Transverse colon (tissue), 4 donors: ENCODE measurements at regions not wholly inside any gene's neighbourhood (a gene's known extent, or its start where the extent isn't known, plus 50 kb on each side); places are given as distances from the start of the nearest gene placed in this dataset.
A peak's percentile ranks its signal among the peaks of the same experiment; 100 is the strongest.

Experiments
- DNase-seq: peaks from one replicate; pipeline ENCODE4 v3.0.0-alpha.2; 2019
- H3K27ac ChIP-seq, 4 donors: fragments of 200-600 bp; sonication (generic); 2 replicates each; pipeline ENCODE4 v1.5.1; 2016 to 2018; ENCODE audit warnings: inconsistent platforms in 4 of 4
- H3K27me3 ChIP-seq: fragments of 200-600 bp; sonication (generic); 2 replicates; pipeline ENCODE4 v1.5.1; 2017; ENCODE audit warnings: inconsistent platforms
- H3K36me3 ChIP-seq, 4 donors: fragments of 200-600 bp; sonication (generic); 2 replicates each; pipeline ENCODE4 v1.5.1; 2017 to 2019; ENCODE audit warnings: inconsistent platforms in 4 of 4
- H3K4me1 ChIP-seq, 4 donors: fragments of 200-600 bp; sonication (generic); 2 replicates each; pipeline ENCODE4 v1.5.1; 2017 to 2020; ENCODE audit warnings: inconsistent platforms in 4 of 4
- H3K4me3 ChIP-seq, 4 donors: fragments of 200-600 bp; sonication (generic); 1 replicate in 1 of 4; 2 replicates in 3 of 4; pipeline versions ENCODE4 v1.5.1 to v1.6.1; 2017 to 2019; ENCODE audit warnings: inconsistent platforms in 4 of 4
- H3K9me3 ChIP-seq, 2 donors: fragments of 200-600 bp; sonication (generic); 2 replicates each; pipeline ENCODE4 v1.5.1; 2017 to 2019; ENCODE audit warnings: inconsistent platforms in 2 of 2
- CTCF ChIP-seq, 5 experiments: fragments of 200-600 bp in 3 of 5; fragments of 450-650 bp in 2 of 5; sonication (generic) in 3 of 5; IDR thresholded peaks; 1 replicate in 2 of 5; 2 replicates in 3 of 5; pipeline ENCODE4 v1.5.1; 2016 to 2017; ENCODE audit warnings: antibody characterized with exemption in 5 of 5, inconsistent platforms in 3 of 5, mild to moderate bottlenecking in 2 of 5, moderate library complexity in 1 of 5
- EP300 ChIP-seq: sonication (generic); formaldehyde crosslinking; IDR thresholded peaks from one replicate; pipeline ENCODE4 v1.6.1; 2017; ENCODE audit warnings: antibody characterized with exemption, low read depth
- POLR2A ChIP-seq: fragments of 450-650 bp; IDR thresholded peaks from one replicate; pipeline ENCODE4 v1.6.1; 2016; ENCODE audit warnings: antibody characterized with exemption, mild to moderate bottlenecking, moderate library complexity
- POLR2AphosphoS5 ChIP-seq, 3 donors: sonication (generic); formaldehyde crosslinking; IDR thresholded peaks; one replicate each; pipeline ENCODE4 v1.6.1; 2016; ENCODE audit warnings: antibody characterized with exemption in 3 of 3
- WGBS, 2 donors: methylation state at CpG; one replicate each; pipeline ENCODE4 v1.1.5; 2018; ENCODE audit warnings: low coverage in 1 of 2; 5-methylcytosine and 5-hydroxymethylcytosine counted together
- in situ Hi-C, 4 donors: fragments of 200-750 bp; cut with MboI; loops; one replicate each; pipeline versions ENCODE4 v1.15.0 to v1.15.1; 2017; ENCODE audit warnings: low sequenced_read_pairs in 3 of 4, low pct_ligation_motif_present in 1 of 4, low pct_unique_long_range_greater_than_20kb in 1 of 4
- intact Hi-C: fragments of 100-400 bp; cut with DNase I; formaldehyde crosslinking; loops from one replicate; pipeline ENCODE4 v1.15.1; 2023; ENCODE audit warnings: low total_unique reads

DNA sequence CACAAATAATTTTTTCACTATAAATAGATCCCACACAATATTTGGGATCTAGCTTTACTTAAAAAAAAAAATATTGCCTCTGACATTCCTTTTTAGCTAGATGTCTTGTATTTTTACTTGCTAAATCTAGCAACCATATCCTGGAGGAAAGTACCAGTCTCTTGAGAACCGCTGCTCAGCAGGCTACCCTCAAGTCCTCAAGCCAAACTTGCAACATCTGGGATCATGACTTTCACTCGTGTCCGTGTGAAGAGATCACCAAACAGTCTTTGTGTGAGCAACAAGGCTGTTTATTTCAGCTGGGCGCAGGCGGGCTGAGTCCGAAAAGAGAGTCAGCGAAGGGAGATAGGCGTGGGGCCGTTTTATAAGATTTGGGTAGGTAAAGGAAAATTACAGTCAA, 180.3 kb upstream of the FER start:
- Histone ChIP-seq H3K36me3 (no peaks in the 10 kb centered on the region), H3K4me1 (no peaks in the 10 kb centered on the region), H3K9me3 (no peaks in the 10 kb centered on the region), H3K27me3 (no peaks in the 10 kb centered on the region), H3K4me3 (no peak overlapping the region), H3K27ac (no peak overlapping the region)
- TF ChIP-seq POLR2AphosphoS5 (IDR thresholded peaks at IDR 0.05), result no peak
- intact Hi-C loops (no loop called here), in situ Hi-C loops (no loop called here)
- 89% methylated on average over 8 to 9 of the region's 9 CpGs for WGBS, 2 donors
- no peak for DNase-seq

DNA sequence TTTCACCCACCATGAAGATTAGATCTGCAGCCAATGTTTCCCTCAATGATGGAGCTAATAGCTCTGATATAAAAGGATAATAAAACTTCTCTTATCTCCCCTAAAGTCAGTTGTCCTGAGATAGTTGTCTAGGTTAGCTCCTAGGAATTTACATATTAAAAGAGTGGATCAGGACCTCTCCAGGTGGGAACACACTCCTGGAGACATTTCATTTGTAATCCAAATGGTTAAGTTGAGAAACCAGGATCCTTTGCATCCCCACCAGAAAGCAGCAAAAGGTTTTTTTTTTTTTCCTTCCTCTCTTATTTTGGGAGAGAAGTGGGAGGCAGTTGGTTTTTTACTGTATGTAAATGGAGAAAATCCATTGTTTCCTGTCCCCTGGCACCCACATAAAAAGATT, 182.5 kb upstream of the FBXL17 start:
- TF ChIP-seq EP300 (no peak), POLR2A (no peak), CTCF (IDR thresholded peaks at IDR 0.05) (no peak), POLR2AphosphoS5 (IDR thresholded peaks at IDR 0.05) (no peak)
- intact Hi-C loops (no loop called here), in situ Hi-C loops (no loop called here)
- H3K4me3 ChIP-seq, result no peak overlapping the region
- no peaks in the 10 kb centered on the region for H3K36me3 ChIP-seq
- no peaks in the 10 kb centered on the region for H3K4me1 ChIP-seq
- no peaks in the 10 kb centered on the region for H3K27me3 ChIP-seq
- no peaks in the 10 kb centered on the region for H3K9me3 ChIP-seq
- no peak overlapping the region for H3K27ac ChIP-seq
- DNase-seq, result no peak

- TF ChIP-seq CTCF (IDR thresholded peaks at IDR 0.05) (no peak), EP300 (no peak), POLR2AphosphoS5 (IDR thresholded peaks at IDR 0.05) (no peak), POLR2A (no peak)
- H3K9me3 ChIP-seq, result no peaks in the 10 kb centered on the region
- in situ Hi-C loops (no loop called here), intact Hi-C loops (no loop called here)
- H3K4me1 ChIP-seq, result no peaks in the 10 kb centered on the region
- H3K27ac ChIP-seq, result no peak overlapping the region
- H3K4me3 ChIP-seq, result no peak overlapping the region
- DNase-seq, result no peak
- no peaks in the 10 kb centered on the region for H3K36me3 ChIP-seq
- no peaks in the 10 kb centered on the region for H3K27me3 ChIP-seq
Measured at GRCh38 chr5:108562205-108562454, 180.2 kb upstream of the FBXL17 start.

GRCh38 chr5:108561416-108562204, 179.7 kb upstream of the FBXL17 start:
- Histone ChIP-seq H3K4me1 (no peaks in the 10 kb centered on the region), H3K36me3 (no peaks in the 10 kb centered on the region), H3K9me3 (no peaks in the 10 kb centered on the region), H3K4me3 (no peak overlapping the region), H3K27me3 (no peaks in the 10 kb centered on the region), H3K27ac (no peak overlapping the region)
- TF ChIP-seq POLR2AphosphoS5 (IDR thresholded peaks at IDR 0.05) (no peak), EP300 (no peak), CTCF (IDR thresholded peaks at IDR 0.05) (no peak), POLR2A (no peak)
- intact Hi-C loops, result no loop called here
- no peak for DNase-seq
- WGBS, 2 donors, result 66 to 82% methylated on average over 2 of the region's 2 CpGs
- in situ Hi-C loops, result no loop called here

GRCh38 chr5:108560581-108560980, 178.7 kb upstream of the FBXL17 start:
- in situ Hi-C loops (no loop called here), intact Hi-C loops (no loop called here)
- Histone ChIP-seq H3K36me3 (no peaks in the 10 kb centered on the region), H3K4me3 (no peak overlapping the region), H3K27me3 (no peaks in the 10 kb centered on the region), H3K4me1 (no peaks in the 10 kb centered on the region), H3K9me3 (no peaks in the 10 kb centered on the region), H3K27ac (peak overlapping the region in 3 of 4 donors; percentile 20 to 62 (median 51))
- WGBS, 2 donors, result 57% methylated on average over 1 of the region's 1 CpG; no CpG with 5 or more reads in 1 of the 2 donors
- TF ChIP-seq CTCF (IDR thresholded peaks at IDR 0.05), result no peak
- TF ChIP-seq POLR2AphosphoS5 (IDR thresholded peaks at IDR 0.05), result peak in 1 of 3 donors; percentile 15
- DNase-seq, result no peak
